Stimulated activated effector memory CD8-positive, alpha-beta T cell treated with anti-CD3 and anti-CD28 coated beads, Interleukin-12 subunit alpha, Interleukin-12 subunit beta, amount 100 ng/mL, for 72 hours (primary cell): ENCODE measurements at regions not wholly inside any gene's neighbourhood (a gene's known extent, or its start where the extent isn't known, plus 50 kb on each side); places are given as distances from the start of the nearest gene placed in this dataset.

Experiments used
- ATAC-seq: fragments of 150-1000 bp; cut with Tn5 transposase; 2 replicates; pipeline ENCODE4 v1.10.0; 2021
- DNase-seq, 2 donors: peaks; one replicate each; pipeline ENCODE4 v3.0.0; 2021 to 2022; ENCODE audit warnings: low spot score in 2 of 2
- H3K27ac Mint-ChIP-seq: one replicate; pipeline ENCODE4 v1.8.0; 2022; ENCODE audit warnings: mild to moderate bottlenecking, mixed read lengths
- H3K36me3 Mint-ChIP-seq: one replicate; pipeline ENCODE4 v1.8.0; 2022; ENCODE audit warnings: mild to moderate bottlenecking, mixed read lengths
- H3K4me1 Mint-ChIP-seq: one replicate; pipeline ENCODE4 v1.8.0; 2022; ENCODE audit warnings: mixed read lengths
- H3K4me3 Mint-ChIP-seq: one replicate; pipeline ENCODE4 v1.8.0; 2022; ENCODE audit warnings: mild to moderate bottlenecking, mixed read lengths
- H3K9me3 Mint-ChIP-seq: one replicate; pipeline ENCODE4 v1.8.0; 2022; ENCODE audit warnings: mixed read lengths

DNA sequence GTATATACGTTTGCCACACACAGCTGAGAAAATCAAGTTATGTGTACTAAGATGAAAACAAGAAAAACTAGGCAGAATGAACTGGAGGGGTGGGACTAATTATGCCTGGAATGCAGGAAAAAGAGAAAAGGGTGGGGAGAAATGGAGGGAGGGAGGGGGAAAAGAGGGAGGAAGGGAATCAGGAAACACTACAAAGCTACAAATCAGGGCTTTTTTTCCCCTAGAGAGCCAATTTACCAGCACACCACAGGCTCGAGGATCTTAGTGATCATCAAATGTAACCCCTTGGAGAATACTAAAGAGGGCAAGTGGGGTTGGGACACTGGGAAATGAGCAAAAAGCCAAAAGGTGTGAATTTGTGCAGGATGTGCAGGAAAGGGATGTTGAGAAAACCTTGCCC, 451.9 kb downstream of the SMARCA1 start:
- Mint-ChIP-seq H3K9me3 (no peaks in the 10 kb centered on the region), H3K27ac (no peak overlapping the region), H3K4me3 (no peak overlapping the region), H3K4me1 (no peaks in the 10 kb centered on the region), H3K36me3 (no peaks in the 10 kb centered on the region)
- ATAC-seq (no peak), DNase-seq (no peak)

DNA sequence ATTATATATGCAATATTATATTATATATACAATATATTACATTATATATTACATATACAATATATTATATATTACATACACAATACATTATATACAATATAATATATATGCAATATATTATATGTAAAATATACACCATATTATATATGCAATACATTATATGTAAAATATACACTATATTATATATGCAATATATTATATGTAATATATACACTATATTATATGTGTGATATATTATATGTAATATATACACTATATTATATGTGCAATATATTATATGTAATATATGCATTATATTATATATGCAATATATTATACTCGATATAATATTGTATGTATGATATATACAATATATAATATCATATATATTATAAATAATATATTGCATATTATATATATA, 457.4 kb downstream of the SMARCA1 start:
- DNase-seq, result no peak

DNA sequence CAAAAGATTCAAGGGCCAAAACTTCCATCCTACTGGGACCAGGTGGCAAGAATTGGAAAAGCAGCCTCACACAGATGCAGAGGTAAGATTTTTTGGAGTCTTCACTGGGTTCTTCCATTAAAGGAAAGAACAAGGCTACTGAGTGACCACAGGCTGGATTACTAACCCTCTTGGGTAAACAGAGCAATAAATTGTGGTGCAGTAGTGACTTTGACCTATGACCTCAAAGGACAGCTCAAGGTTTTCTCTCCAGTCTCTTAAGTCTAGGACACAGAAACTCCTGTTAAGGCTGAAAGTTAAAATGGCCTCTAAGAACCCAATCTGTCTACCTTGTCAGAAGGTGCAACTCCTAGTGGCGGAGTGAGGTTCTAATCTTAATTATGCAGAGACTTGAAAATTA, 464.9 kb downstream of the SMARCA1 start:
- no peak for DNase-seq
- H3K27ac Mint-ChIP-seq, result no peak overlapping the region
- no peaks in the 10 kb centered on the region for H3K4me1 Mint-ChIP-seq
- no peak for ATAC-seq
- H3K9me3 Mint-ChIP-seq, result no peaks in the 10 kb centered on the region
- H3K4me3 Mint-ChIP-seq, result no peak overlapping the region
- H3K36me3 Mint-ChIP-seq, result no peaks in the 10 kb centered on the region

More for the DNA sequence above, 457.4 kb downstream of the SMARCA1 start:
- no peak overlapping the region for H3K4me3 Mint-ChIP-seq
- H3K9me3 Mint-ChIP-seq, result no peaks in the 10 kb centered on the region
- ATAC-seq, result no peak
- H3K27ac Mint-ChIP-seq, result no peak overlapping the region
- H3K4me1 Mint-ChIP-seq, result no peaks in the 10 kb centered on the region
- H3K36me3 Mint-ChIP-seq, result no peaks in the 10 kb centered on the region

DNA sequence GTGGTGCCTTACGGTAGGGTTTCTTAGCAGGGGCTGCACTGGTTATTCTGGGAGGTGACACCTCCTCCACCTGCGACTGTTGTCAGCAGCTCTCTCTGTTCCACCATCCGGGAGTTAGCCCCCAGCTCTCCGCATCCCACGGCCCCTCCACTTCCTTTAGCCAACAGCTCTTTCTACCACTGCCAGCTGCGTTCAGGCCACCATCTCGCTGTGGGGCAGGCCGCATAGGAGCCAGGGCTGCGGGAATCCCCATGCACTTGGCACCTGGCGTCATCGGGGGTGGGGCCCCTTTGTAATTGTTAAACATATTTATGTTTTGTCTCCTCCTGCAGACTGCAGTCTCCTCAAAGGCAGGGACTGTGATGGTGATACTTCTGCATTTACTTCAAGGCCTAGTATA, 480.2 kb downstream of the SMARCA1 start:
- no peak overlapping the region for H3K27ac Mint-ChIP-seq
- no peaks in the 10 kb centered on the region for H3K4me1 Mint-ChIP-seq
- H3K4me3 Mint-ChIP-seq, result no peak overlapping the region
- no peaks in the 10 kb centered on the region for H3K9me3 Mint-ChIP-seq
- H3K36me3 Mint-ChIP-seq, result no peaks in the 10 kb centered on the region
- no peak for ATAC-seq
- DNase-seq, result no peak

DNA sequence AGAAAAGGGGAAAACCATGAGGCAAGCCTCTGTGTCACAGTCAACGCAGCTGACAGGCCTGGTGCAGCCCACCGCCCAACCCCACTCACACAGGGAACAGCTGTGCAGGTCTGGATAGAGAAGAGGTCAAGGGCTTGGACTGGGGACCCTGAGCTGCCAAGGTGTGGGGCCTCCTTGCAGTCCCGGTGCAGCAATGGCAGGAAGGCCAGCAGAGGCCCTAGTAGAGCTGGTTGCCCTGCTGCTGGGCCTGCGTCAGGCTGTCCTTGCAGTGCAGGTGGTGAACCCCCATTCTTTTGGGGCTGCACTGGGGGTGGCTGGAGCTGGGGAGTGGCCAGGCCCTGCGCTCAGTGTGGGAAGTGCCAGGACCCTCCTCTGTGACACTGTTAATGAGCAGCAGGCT, 482.0 kb downstream of the SMARCA1 start:
- H3K36me3 Mint-ChIP-seq, result no peaks in the 10 kb centered on the region
- ATAC-seq, result no peak
- H3K9me3 Mint-ChIP-seq, result no peaks in the 10 kb centered on the region
- H3K27ac Mint-ChIP-seq, result no peak overlapping the region
- H3K4me3 Mint-ChIP-seq, result no peak overlapping the region
- DNase-seq, result no peak
- no peaks in the 10 kb centered on the region for H3K4me1 Mint-ChIP-seq

DNA sequence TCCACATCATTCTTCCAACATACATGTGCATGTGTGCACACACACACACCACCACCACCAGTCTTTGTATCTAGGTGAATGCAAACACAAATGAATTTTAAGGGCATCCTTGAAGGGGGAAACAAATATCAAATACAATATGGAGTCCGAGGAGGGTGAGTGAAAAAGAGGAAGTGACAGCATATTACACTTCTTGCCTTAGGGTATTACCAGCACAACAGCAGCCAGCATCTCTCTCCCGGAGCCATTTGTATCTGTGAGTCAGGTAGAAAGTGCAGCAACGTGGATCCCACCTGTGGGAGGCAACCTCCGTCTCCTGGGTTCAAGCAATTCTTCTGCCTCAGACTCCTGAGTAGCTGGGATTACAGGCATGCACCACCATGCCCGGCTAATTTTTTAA, 483.2 kb downstream of the SMARCA1 start:
- Mint-ChIP-seq H3K4me1 (no peaks in the 10 kb centered on the region), H3K36me3 (no peaks in the 10 kb centered on the region), H3K9me3 (no peaks in the 10 kb centered on the region), H3K27ac (no peak overlapping the region), H3K4me3 (no peak overlapping the region)
- ATAC-seq (no peak), DNase-seq (no peak)

DNA sequence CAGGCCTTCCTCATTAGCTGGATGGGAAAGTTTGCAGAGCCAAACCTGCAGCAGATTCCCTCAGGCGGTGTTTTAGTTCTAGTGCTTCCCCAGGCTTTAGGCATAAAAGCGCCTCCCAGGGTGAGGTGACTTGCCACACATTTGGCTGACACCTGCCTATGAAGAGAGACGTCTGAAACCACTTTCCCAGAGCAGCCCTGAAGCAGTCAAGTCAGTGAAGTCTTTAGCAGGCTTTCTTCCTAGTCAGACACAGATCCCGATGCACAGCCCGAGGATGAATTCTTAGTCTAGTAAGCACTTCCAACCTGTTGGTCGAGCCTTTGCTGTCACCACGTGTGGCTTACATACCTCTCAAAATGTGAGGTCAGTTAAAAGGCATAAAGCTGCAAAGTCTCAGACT, 484.1 kb downstream of the SMARCA1 start:
- Mint-ChIP-seq H3K4me3 (no peak overlapping the region), H3K36me3 (no peaks in the 10 kb centered on the region), H3K27ac (no peak overlapping the region), H3K9me3 (no peaks in the 10 kb centered on the region), H3K4me1 (no peaks in the 10 kb centered on the region)
- no peak for DNase-seq
- ATAC-seq, result no peak

DNA sequence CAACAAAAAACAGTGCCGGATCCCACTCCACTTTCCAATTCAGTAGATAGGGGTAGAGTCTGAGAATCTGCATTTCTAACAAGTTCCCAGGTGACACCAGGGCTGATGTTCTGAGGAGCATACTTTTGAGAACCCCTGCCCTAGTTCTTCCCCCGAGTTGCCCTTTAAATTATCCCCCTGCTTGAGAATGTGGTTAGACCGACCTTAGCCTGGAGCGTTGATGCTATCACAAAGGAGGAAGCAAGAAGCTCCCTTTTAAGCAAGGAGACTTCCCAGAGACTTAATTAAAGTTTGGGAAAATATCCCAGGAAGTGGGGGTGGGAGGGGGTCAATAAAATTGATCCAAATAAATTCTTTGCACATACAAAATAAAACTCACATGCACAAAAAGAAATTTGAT, 485.9 kb downstream of the SMARCA1 start:
- Mint-ChIP-seq H3K36me3 (no peaks in the 10 kb centered on the region), H3K4me1 (no peaks in the 10 kb centered on the region), H3K9me3 (no peaks in the 10 kb centered on the region)

DNA sequence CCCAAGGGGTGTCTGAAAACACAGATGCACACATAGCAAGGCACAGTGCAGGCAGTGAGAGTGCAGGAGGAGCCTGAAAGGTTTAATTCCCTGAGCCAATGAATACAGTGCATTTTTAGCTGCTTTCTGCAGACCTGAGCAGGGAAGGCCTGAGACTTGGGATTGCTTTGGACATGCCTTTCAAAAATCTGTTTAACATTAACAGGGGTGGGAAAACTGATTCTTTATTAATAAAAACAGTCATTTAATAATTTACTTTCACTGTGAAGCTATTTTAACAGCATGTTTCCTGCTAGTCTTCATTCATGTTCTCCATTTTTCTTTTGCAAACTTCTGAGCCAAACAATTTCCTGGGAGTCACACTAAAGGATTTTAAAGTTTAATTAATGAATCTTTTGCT, 488.1 kb downstream of the SMARCA1 start:
- DNase-seq, result no peak
- Mint-ChIP-seq H3K36me3 (no peaks in the 10 kb centered on the region), H3K4me1 (no peaks in the 10 kb centered on the region), H3K4me3 (no peak overlapping the region), H3K27ac (no peak overlapping the region), H3K9me3 (no peaks in the 10 kb centered on the region)
- ATAC-seq, result no peak

More for the DNA sequence above, 485.9 kb downstream of the SMARCA1 start:
- no peak overlapping the region for H3K27ac Mint-ChIP-seq
- DNase-seq (no peak), ATAC-seq (no peak)
- H3K4me3 Mint-ChIP-seq, result no peak overlapping the region

DNA sequence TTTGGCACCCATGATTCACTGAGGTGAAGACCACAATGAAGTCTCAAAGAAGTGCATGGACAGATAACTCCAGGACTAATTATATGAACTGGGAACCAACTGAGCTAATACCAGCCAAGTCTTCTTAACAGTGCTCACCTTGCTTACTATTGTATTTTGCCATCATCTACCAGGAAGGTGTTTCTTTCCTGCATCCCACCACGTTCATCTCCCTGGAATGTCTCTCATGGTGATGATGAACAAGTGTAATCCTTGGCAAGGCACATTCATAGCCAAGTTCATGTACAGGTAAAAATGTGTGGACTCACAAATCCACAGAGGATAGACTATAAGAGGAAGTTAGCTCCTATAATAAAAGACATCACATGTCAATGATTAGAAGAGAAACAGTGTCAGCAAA, 489.1 kb downstream of the SMARCA1 start:
- Mint-ChIP-seq H3K9me3 (no peaks in the 10 kb centered on the region), H3K4me3 (no peak overlapping the region), H3K36me3 (no peaks in the 10 kb centered on the region), H3K4me1 (no peaks in the 10 kb centered on the region), H3K27ac (no peak overlapping the region)
- no peak for ATAC-seq
- DNase-seq, result no peak

DNA sequence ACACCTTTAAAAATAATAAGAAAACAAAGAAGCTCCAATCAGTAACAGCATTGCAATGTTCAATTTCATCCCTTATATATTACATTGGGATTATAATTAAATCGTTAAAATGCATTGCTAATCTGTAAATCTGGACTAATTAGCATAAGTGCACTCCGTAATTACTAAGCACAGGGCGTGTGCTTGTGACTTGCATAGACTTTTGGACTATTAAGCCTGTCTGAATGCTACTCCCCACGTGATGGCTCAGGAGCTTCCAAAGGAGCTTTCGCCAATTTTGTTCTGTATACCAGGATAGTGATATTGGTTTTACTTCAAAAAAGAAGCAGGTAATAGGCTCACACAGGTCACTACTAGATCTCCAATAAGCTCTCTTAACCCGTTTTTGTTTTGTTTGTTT, 497.1 kb downstream of the SMARCA1 start:
- no peak for DNase-seq
- no peak for ATAC-seq
- Mint-ChIP-seq H3K27ac (no peak overlapping the region), H3K4me3 (no peak overlapping the region), H3K4me1 (no peaks in the 10 kb centered on the region), H3K36me3 (no peaks in the 10 kb centered on the region), H3K9me3 (peaks cover 5% of the 10 kb centered on the region)

DNA sequence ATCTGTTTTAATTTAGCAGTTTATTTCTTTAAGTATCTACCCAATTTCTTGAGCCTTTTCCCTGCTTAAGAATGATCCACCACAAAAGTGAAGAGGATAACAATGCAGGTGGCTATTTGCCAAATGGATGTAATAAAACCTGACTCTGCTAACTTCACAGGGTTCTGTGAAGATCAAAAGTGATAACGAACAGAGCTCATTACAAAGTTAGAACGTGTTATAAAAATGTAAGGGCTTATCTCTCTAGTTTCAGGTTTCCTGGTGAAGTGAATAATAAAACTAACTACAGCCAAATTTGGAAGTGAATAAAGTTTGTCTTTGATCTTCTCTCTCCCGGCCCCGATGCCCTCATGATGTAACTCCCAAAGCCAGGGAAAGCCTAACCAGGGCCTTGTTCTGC, 497.9 kb downstream of the SMARCA1 start:
- ATAC-seq (no peak), DNase-seq (no peak)
- H3K9me3 Mint-ChIP-seq, result peaks cover 5% of the 10 kb centered on the region
- no peaks in the 10 kb centered on the region for H3K36me3 Mint-ChIP-seq
- no peak overlapping the region for H3K27ac Mint-ChIP-seq
- no peak overlapping the region for H3K4me3 Mint-ChIP-seq
- H3K4me1 Mint-ChIP-seq, result no peaks in the 10 kb centered on the region

DNA sequence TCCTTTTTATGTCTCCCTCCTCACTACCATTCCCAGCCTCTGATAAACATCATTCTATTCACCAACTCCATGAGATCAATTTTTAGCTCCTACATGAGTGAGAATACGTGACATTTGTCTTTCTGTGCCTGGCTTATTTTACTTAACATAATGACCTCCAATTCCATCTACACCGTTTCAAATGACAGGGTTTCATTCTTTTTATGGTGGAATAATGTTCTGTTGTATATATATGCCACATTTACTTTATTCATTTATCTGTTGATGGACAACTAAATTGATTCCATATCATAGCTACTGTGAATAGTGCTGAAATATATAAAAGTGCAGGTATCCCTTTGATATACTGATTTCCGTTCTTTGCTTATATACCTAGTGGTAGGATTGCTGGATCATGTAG, 503.9 kb downstream of the SMARCA1 start:
- no peak overlapping the region for H3K4me3 Mint-ChIP-seq
- DNase-seq, result no peak
- H3K9me3 Mint-ChIP-seq, result no peaks in the 10 kb centered on the region
- H3K36me3 Mint-ChIP-seq, result no peaks in the 10 kb centered on the region
- H3K4me1 Mint-ChIP-seq, result no peaks in the 10 kb centered on the region
- H3K27ac Mint-ChIP-seq, result no peak overlapping the region
- no peak for ATAC-seq

DNA sequence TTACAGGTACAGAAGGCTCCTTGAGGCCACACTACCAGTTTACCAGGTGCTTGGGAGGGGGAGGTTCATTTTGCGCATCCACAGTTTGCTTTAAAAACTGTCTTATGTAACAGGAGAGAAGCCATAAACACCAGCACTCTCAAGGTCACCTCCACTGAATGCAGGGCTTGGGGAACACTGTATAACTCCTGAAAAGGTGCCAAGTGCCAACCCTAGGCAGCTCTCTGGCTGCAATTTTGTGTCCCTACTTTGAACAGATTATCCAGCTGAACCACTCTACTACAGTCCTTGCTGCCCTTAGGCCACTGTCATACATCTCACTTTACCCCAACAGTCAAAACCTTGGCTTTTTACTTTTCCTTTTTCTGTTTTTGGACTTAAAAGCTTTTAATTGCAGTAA, 507.9 kb downstream of the SMARCA1 start:
- H3K4me1 Mint-ChIP-seq, result no peaks in the 10 kb centered on the region
- no peak for DNase-seq
- H3K27ac Mint-ChIP-seq, result no peak overlapping the region
- no peak for ATAC-seq
- H3K36me3 Mint-ChIP-seq, result no peaks in the 10 kb centered on the region
- no peak overlapping the region for H3K4me3 Mint-ChIP-seq
- no peaks in the 10 kb centered on the region for H3K9me3 Mint-ChIP-seq

DNA sequence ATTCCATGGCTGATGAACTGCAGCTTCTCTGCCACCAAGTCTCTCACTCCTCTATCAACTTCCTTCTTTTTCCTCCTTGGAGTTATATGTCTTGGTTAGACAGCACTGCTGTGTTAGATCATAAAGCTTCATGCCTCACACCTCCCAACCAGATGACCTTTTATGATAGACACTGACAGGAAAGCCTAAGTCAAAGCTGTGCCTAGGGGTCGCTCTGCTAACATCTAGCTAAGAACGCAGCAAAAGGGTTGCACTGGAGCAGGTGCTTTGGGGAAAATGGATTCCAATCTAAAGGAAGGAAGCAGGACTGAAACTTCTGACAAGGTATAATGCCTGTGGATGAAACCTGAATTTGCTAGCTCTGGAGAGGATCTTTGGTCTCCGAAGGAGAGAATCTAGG, 509.7 kb downstream of the SMARCA1 start:
- Mint-ChIP-seq H3K27ac (no peak overlapping the region), H3K9me3 (no peaks in the 10 kb centered on the region), H3K4me3 (no peak overlapping the region), H3K36me3 (no peaks in the 10 kb centered on the region), H3K4me1 (no peaks in the 10 kb centered on the region)
- ATAC-seq (no peak), DNase-seq (no peak)

DNA sequence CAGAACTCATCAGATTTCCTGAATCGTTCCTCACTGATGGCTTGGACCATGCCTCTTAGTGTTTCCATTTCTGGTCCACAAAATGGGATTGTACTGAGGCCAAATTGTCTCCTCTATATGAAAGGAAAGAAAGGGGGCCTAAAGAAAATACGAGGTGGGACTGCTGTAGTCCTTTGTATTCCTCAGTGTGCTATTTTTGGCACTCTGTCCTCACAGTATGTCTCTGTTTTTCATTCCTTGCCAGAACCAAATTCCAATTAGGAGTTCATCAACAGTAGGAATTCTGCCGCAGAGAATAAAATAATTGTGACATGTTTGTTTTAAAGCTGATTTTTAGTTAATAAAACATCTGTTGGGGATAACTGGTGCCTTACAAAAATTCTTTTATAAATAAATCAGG, 515.7 kb downstream of the SMARCA1 start:
- DNase-seq, result no peak
- Mint-ChIP-seq H3K36me3 (no peaks in the 10 kb centered on the region), H3K9me3 (no peaks in the 10 kb centered on the region), H3K4me3 (no peak overlapping the region), H3K4me1 (no peaks in the 10 kb centered on the region), H3K27ac (no peak overlapping the region)
- no peak for ATAC-seq

DNA sequence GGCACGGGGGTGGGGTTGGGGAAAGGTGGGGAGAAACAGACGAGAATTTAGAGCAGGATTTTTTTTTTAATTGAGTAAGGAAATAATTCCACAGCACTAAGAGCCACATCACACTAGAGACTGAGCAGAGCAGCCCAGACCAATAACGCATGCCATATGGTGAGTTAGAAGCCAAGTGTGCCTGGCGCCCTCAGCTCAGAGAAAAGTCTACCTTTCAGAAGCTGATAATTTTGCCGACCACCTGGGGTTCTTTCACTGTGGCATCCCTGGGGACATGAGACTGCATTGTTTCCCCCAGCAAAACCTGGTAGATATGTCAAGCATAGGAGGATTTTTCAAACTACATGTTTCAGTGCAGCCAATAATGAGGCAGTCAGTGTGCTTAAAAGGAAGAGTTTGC, 516.8 kb downstream of the SMARCA1 start:
- H3K27ac Mint-ChIP-seq, result no peak overlapping the region
- H3K4me3 Mint-ChIP-seq, result no peak overlapping the region
- H3K36me3 Mint-ChIP-seq, result no peaks in the 10 kb centered on the region
- ATAC-seq (no peak), DNase-seq (no peak)
- no peaks in the 10 kb centered on the region for H3K9me3 Mint-ChIP-seq
- no peaks in the 10 kb centered on the region for H3K4me1 Mint-ChIP-seq
